Left kidney (tissue), 1 donor: ENCODE measurements at regions not wholly inside any gene's neighbourhood (a gene's known extent, or its start where the extent isn't known, plus 50 kb on each side); places are given as distances from the start of the nearest gene placed in this dataset.

ENCODE experiments used
- DNase-seq: peaks from one replicate; pipeline ENCODE4 v3.0.0-alpha.2; 2013

- DNase-seq: no peak
These were observed 257.5 kb downstream of the IPMK start for GRCh38 chr10:58010073-58010702.

- no peak for DNase-seq
These were observed 263.7 kb downstream of the IPMK start for GRCh38 chr10:58003945-58004344.

- no peak for DNase-seq
These were observed 266.5 kb downstream of the IPMK start for GRCh38 chr10:58001159-58001558.

- no peak for DNase-seq
These were observed 271.2 kb downstream of the IPMK start for GRCh38 chr10:57996536-57996935.

GRCh38 chr10:57993302-57993701 lies 274.4 kb downstream of the IPMK start:
- DNase-seq: no peak

GRCh38 chr10:57992321-57993077 lies 275.2 kb downstream of the IPMK start:
- peak; percentile 1 for DNase-seq

- no peak for DNase-seq
These were observed 278.7 kb downstream of the IPMK start for GRCh38 chr10:57988964-57989363.

GRCh38 chr10:57987055-57987721 lies 280.5 kb downstream of the IPMK start:
- no peak for DNase-seq

- no peak for DNase-seq
These were observed 281.3 kb downstream of the IPMK start for GRCh38 chr10:57986422-57986821.

- DNase-seq: no peak
These were observed 284.4 kb downstream of the IPMK start for GRCh38 chr10:57983281-57983791.

GRCh38 chr10:57982091-57982490 lies 285.6 kb downstream of the IPMK start:
- no peak for DNase-seq

- DNase-seq: no peak
These were observed 287.7 kb downstream of the IPMK start for GRCh38 chr10:57979956-57980355.

GRCh38 chr10:57979491-57979890 lies 288.2 kb downstream of the IPMK start:
- DNase-seq: no peak

GRCh38 chr10:57977262-57977661 lies 290.4 kb downstream of the IPMK start:
- DNase-seq: no peak

- DNase-seq: no peak
These were observed 294.2 kb downstream of the IPMK start for GRCh38 chr10:57973451-57973850.

GRCh38 chr10:57972783-57973182 lies 294.9 kb downstream of the IPMK start:
- no peak for DNase-seq

- no peak for DNase-seq
These were observed 299.2 kb downstream of the IPMK start for GRCh38 chr10:57968328-57969016.

GRCh38 chr10:57964351-57964750 lies 303.3 kb downstream of the IPMK start:
- no peak for DNase-seq

- DNase-seq: no peak
These were observed 304.1 kb downstream of the IPMK start for GRCh38 chr10:57963546-57963945.

GRCh38 chr10:57962839-57963238 lies 304.9 kb downstream of the IPMK start:
- DNase-seq: no peak

- no peak for DNase-seq
These were observed 306.2 kb downstream of the IPMK start for GRCh38 chr10:57961487-57961886.

GRCh38 chr10:57960406-57960805 lies 307.3 kb downstream of the IPMK start:
- no peak for DNase-seq
